GM10266 (cell line): ENCODE measurements at regions not wholly inside any gene's neighbourhood (a gene's known extent, or its start where the extent isn't known, plus 50 kb on each side); places are given as distances from the start of the nearest gene placed in this dataset.
"Not testable (repeated sequence)": the region's sequence is repeated elsewhere in the genome, so short reads cannot be mapped to it uniquely, and the experiment has no call there.

ENCODE experiments used
- DNase-seq: peaks from one replicate; pipeline ENCODE4 v3.0.0; 2012; ENCODE audit errors: extremely low spot score
- TF ChIP-seq, protein P1 (sequence below): IDR thresholded peaks from 2 replicates; pipeline ENCODE4 v1.5.1; 2012; ENCODE audit warnings: mild to moderate bottlenecking, low read depth; ENCODE audit not compliant: control insufficient read depth, insufficient read depth; ENCODE audit errors: missing control alignments

DNA sequence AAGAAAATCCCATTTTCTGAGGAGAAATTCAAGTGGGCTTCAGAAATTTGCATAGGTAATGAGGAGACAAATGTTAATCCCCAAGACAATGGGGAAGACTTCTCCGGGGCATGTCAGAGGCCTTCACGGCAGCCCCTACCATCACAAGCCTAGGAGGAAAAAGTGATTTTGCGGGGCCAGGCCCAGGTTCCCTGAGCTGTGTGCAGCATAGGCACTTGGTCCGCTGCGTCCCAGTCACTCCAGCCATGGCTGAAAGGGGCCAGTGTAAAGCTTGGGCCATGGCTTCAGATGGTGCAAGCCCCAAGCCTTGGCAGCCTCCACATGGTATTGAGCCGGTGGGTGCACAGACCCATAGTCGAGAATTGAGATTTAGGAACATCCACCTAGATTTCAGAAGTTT lies 570.7 kb downstream of the KCNA4 start:
- TF ChIP-seq, protein P1, sequence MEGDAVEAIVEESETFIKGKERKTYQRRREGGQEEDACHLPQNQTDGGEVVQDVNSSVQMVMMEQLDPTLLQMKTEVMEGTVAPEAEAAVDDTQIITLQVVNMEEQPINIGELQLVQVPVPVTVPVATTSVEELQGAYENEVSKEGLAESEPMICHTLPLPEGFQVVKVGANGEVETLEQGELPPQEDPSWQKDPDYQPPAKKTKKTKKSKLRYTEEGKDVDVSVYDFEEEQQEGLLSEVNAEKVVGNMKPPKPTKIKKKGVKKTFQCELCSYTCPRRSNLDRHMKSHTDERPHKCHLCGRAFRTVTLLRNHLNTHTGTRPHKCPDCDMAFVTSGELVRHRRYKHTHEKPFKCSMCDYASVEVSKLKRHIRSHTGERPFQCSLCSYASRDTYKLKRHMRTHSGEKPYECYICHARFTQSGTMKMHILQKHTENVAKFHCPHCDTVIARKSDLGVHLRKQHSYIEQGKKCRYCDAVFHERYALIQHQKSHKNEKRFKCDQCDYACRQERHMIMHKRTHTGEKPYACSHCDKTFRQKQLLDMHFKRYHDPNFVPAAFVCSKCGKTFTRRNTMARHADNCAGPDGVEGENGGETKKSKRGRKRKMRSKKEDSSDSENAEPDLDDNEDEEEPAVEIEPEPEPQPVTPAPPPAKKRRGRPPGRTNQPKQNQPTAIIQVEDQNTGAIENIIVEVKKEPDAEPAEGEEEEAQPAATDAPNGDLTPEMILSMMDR, result no peak
- DNase-seq, result no peak

DNA sequence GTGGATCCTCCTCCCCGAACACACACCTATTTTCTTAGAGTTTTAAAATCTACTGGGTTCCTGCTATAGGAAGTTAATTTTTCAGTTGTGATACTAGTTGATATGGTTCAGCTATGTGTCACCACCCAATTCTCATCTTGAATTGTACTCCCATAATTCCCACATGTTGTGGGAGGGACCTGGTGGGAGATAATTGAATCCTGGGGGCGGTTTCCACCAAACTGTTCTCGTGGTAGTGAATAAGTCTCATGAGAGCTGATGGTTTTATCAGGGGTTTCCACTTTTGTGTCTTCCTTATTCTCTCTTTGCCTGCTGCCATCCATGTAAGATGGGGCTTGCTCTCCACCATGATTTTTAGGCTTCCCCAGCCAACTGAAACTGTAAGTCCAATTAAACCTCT lies 571.6 kb downstream of the KCNA4 start:
- DNase-seq, result not testable (repeated sequence)

DNA sequence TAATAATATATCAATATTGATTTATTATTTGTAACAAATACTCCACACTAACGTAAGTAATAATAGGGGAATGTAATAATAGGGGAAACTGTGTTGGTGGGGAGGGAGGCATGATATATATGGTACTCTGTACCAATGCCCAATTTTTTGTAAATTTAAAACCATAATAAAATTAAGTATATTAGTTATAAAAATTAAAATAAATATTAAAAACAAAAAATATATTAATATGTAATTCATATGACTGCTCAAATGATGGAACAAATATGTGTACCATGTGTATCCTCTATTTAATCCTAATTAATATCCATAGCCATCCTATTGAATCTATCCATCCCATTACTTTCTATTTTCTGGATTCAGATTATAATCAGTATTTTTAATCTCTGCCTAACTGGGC lies 578.0 kb downstream of the KCNA4 start:
- TF ChIP-seq, protein P1, result no peak

DNA sequence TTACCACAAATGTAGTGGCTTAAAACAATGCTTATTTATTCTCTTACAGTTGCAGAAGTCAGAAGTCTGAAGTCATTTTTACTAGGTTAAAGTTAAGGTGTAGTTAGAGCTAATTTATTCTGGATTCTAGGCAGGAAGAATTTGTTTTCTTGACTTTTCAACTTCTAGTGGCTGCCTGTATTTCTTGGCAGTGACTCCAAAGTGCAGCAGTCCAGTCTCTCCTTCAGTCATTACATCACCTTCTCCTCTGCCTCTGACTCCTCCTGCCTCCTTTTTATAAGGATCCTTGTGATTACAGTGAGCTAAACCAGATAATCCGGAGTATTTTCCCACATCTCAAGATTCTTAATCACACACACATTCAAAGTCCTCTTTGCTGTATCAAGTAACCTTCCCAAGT lies 581.4 kb downstream of the KCNA4 start:
- DNase-seq, result no peak

More for the DNA sequence above, 578.0 kb downstream of the KCNA4 start:
- DNase-seq, result no peak

DNA sequence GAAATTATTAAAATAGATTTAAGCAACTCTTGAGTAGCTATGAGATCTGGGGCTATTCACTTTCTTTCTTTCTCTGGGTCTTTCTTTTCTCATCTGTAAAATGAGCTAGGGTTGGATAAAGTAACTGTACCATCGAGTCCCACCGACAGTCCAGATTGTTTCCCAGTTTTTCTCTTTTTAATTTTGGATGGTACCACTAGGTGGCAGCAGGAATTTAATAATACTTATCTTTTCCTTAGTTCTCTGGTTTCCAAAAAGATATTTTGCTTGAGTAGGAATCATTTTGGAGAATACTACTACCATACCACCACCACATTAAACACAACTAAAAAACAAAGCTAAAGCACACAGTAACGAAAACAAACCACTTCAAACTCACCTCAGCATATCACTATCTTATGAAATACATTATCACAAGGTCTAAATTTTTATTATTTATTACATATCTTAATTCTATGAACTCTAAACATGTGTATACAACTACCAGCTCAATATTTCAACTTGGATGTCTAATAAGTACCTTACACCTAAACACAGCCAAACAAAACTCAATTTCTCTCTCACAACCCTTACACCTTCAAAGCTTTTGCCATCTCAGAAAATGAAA lies 584.0 kb downstream of the KCNA4 start:
- DNase-seq, result peak; percentile 8

More for the DNA sequence above, 581.4 kb downstream of the KCNA4 start:
- TF ChIP-seq, protein P1, result no peak

DNA sequence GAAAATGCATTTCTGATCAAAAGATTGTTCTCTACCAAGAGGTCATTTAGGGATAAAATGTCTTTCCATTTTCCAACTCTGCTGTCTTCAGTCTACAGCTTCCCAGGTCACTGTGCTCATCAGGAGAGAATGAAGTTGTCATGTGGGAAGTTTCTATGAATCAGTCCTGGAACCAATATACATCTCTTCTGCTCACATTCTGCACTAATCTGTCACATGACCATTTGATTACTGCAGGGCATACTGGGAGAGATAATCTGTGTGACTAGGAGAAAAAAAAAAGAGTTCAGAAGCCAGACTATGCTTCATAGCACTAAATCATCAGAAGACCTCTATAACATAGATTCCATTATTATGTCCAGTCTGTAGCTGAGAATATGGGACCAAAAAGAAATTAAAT lies 611.5 kb downstream of the KCNA4 start:
- DNase-seq, result no peak
- TF ChIP-seq, protein P1, result no peak

More for the DNA sequence above, 584.0 kb downstream of the KCNA4 start:
- TF ChIP-seq, protein P1, result peak; percentile 41

DNA sequence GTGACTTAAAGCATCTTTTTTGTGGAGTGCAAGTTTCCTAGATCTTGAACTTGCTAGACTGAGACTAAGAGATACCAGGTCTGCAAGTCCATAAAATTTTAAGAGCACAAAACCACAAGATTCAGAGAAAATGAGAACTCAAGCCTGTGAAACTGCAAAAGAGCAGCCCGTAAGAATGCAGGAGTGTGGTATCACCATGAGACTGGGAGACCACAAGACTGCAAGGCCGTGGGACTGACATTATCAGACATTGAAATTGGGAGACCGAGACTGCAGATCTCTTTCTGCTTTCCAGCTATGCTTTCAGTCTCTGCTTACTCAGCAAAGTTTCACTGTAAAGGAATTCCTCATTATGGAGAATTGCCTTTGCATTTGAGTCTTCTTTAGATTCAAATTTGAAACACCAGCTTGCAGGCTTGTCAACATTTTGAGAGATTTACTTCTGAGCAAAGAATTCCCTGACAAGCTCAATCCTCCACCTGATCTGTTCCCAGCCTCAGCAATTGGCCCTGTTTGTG lies 621.2 kb downstream of the KCNA4 start:
- TF ChIP-seq, protein P1, result no peak
- DNase-seq, result no peak
